IPS-20b (cell line): ENCODE measurements at regions not wholly inside any gene's neighbourhood (a gene's known extent, or its start where the extent isn't known, plus 50 kb on each side); places are given as distances from the start of the nearest gene placed in this dataset.

Experiments
- H3K27ac ChIP-seq: one replicate; pipeline ENCODE4 v1.5.1; 2013; ENCODE audit warnings: low read length
- H3K27me3 ChIP-seq: 2 replicates; pipeline ENCODE4 v1.6.1; 2013; ENCODE audit warnings: mild to moderate bottlenecking, low read length, inconsistent platforms; ENCODE audit not compliant: insufficient read depth
- H3K36me3 ChIP-seq: 2 replicates; pipeline ENCODE4 v1.6.1; 2013; ENCODE audit warnings: low read depth, mild to moderate bottlenecking, inconsistent platforms, low read length, moderate library complexity; ENCODE audit not compliant: insufficient read depth
- H3K4me1 ChIP-seq: 2 replicates; pipeline ENCODE4 v1.6.1; 2013; ENCODE audit warnings: mild to moderate bottlenecking, control low read depth, inconsistent platforms, low read length, moderate library complexity; ENCODE audit not compliant: insufficient read depth
- H3K4me3 ChIP-seq: 2 replicates; pipeline ENCODE4 v1.5.1; 2013; ENCODE audit warnings: mild to moderate bottlenecking, low read length, inconsistent platforms
- H3K9ac ChIP-seq: 2 replicates; pipeline ENCODE4 v1.6.1; 2013; ENCODE audit warnings: low read depth, mild to moderate bottlenecking, inconsistent platforms, low read length, moderate library complexity
- H3K9me3 ChIP-seq: 2 replicates; pipeline ENCODE4 v1.6.1; 2013; ENCODE audit warnings: mild to moderate bottlenecking, low read depth, low read length, inconsistent platforms; ENCODE audit not compliant: insufficient read depth

DNA sequence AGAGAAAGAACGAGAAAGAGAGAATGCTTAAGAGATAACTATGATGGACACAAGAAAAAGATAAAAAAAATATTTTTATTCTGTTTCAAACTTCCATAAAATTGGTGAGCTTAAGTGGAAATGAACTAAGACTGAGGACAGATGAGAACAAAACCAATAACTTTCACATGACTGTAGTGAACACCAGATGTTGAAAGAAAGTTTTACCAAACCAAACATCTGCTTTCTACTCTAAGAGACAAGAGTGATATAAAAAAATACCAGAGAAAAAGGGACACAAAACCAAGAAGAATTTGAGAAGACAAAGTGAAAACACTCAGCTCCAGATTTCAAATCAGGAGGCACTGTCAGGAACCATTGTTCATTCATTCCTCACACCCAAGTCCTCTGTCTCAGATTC, 147.9 kb downstream of the IMPG2 start:
- no peaks in the 10 kb centered on the region for H3K4me1 ChIP-seq
- H3K4me3 ChIP-seq: no peak overlapping the region
- H3K9me3 ChIP-seq: no peaks in the 10 kb centered on the region
- H3K9ac ChIP-seq: no peak overlapping the region
- H3K36me3 ChIP-seq: no peaks in the 10 kb centered on the region
- no peaks in the 10 kb centered on the region for H3K27me3 ChIP-seq
- no peak overlapping the region for H3K27ac ChIP-seq

DNA sequence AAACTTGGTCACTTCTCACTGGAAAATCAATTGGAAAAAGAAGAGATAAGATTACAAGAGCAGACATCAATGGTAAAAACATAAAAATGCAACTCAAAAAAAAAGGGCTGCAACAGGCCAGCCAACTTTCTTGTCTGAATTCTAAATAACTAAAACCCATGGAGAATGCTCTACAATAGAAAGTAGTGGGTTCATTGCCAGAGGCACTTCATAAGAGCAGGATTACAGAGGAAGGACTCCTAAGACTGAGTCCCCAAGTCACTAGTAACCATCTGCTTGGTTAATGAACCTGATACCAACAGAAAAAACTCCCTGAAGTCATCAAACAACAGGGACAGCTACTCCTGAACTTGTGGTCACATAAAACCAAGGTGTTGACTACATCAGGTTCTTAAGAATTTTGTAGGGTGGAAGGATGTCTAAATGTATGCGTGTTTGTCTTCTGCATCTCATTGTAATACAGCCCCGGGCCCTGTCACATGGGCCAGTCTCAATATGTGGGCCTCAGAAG, 148.6 kb downstream of the IMPG2 start:
- no peaks in the 10 kb centered on the region for H3K36me3 ChIP-seq
- no peak overlapping the region for H3K27ac ChIP-seq
- H3K4me3 ChIP-seq: no peak overlapping the region
- no peak overlapping the region for H3K9ac ChIP-seq
- H3K4me1 ChIP-seq: no peaks in the 10 kb centered on the region
- H3K9me3 ChIP-seq: no peaks in the 10 kb centered on the region
- no peaks in the 10 kb centered on the region for H3K27me3 ChIP-seq

GRCh38 chr3:101170806-101171558, 149.4 kb downstream of the IMPG2 start:
- H3K9ac ChIP-seq: no peak overlapping the region
- no peaks in the 10 kb centered on the region for H3K36me3 ChIP-seq
- H3K9me3 ChIP-seq: no peaks in the 10 kb centered on the region
- H3K27me3 ChIP-seq: no peaks in the 10 kb centered on the region
- no peak overlapping the region for H3K27ac ChIP-seq
- no peaks in the 10 kb centered on the region for H3K4me1 ChIP-seq
- H3K4me3 ChIP-seq: no peak overlapping the region

DNA sequence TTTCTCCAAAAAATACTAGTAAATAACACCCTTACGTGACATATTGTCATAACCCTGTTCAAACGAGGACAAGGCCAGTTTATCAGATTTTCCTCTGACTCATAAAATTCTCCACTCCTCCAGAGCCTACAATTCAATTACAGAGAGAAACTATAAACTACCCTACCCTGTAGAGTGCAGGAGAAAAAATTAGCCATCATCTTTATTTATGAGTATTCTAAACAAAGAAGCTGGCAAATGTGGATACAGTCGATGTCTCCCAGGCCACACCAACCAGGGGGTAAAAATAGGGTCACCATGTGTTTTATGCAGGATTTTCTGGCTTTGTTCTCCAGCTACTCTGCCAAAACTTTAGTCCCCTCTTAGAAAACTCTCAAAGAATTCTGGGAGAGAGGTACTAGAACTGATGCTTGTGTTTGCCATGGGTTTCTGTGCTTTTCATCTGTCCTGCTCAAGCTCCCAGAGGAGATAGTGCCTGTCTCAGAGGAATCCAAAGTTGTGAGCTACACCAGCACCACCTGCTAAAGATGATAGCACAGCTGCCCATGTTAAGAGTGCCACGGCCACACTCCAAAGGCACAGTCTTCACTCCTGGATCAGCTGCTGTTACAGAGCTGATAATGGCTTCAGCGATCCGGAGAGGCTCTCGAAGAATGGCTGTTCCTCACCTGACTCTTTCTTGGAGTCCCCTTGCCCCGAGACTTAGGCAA, 150.2 kb downstream of the IMPG2 start:
- H3K36me3 ChIP-seq: no peaks in the 10 kb centered on the region
- H3K9ac ChIP-seq: no peak overlapping the region
- no peaks in the 10 kb centered on the region for H3K9me3 ChIP-seq
- H3K27ac ChIP-seq: no peak overlapping the region
- no peak overlapping the region for H3K4me3 ChIP-seq
- H3K27me3 ChIP-seq: no peaks in the 10 kb centered on the region
- H3K4me1 ChIP-seq: no peaks in the 10 kb centered on the region

GRCh38 chr3:101169516-101169915, 150.9 kb downstream of the IMPG2 start:
- Histone ChIP-seq H3K27me3 (no peaks in the 10 kb centered on the region), H3K27ac (no peak overlapping the region), H3K36me3 (no peaks in the 10 kb centered on the region), H3K4me3 (no peak overlapping the region), H3K9ac (no peak overlapping the region), H3K4me1 (no peaks in the 10 kb centered on the region), H3K9me3 (no peaks in the 10 kb centered on the region)

DNA sequence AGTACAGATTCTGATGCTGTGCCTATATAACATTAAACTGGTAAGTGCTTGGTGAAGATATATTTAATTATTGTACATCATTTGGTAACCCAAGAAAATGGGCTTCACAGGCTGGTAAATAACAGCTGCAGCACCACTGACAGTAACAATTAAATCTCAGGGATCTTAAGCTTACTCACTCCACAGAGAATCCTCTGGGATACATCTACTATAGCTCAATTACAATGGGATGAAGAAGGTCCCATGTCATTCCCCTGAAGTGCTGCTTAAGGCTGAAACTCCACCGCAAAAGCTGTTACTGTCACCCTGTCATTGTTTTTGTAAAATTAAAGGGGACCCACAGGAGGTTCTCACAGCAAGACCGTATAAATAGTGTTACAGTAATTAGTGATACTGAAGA, 153.0 kb downstream of the IMPG2 start:
- no peak overlapping the region for H3K9ac ChIP-seq

DNA sequence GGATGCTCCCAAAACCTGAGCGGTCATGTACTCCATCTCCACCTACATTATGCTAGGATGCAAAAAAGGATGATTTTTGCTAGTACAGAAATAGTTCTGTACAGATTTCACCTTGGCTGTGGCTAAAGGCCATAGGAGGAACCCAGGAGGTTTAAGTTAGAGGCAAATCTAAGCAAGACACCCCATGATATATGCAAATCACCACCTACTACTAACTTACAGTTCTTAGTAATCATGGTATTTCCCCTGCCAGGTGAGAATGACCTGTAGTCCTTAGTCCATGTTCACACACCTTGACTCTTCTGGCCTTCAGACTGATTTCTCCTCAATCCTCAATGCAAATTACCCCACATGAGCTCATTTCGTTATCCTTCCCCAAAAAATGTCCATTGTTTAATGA, 154.2 kb downstream of the IMPG2 start:
- no peak overlapping the region for H3K27ac ChIP-seq
- H3K9ac ChIP-seq: no peak overlapping the region
- no peaks in the 10 kb centered on the region for H3K27me3 ChIP-seq
- H3K4me3 ChIP-seq: no peak overlapping the region
- no peaks in the 10 kb centered on the region for H3K9me3 ChIP-seq
- H3K4me1 ChIP-seq: no peaks in the 10 kb centered on the region
- no peaks in the 10 kb centered on the region for H3K36me3 ChIP-seq

More for the DNA sequence above, 153.0 kb downstream of the IMPG2 start:
- H3K36me3 ChIP-seq: no peaks in the 10 kb centered on the region
- H3K4me3 ChIP-seq: no peak overlapping the region
- H3K9me3 ChIP-seq: no peaks in the 10 kb centered on the region
- no peaks in the 10 kb centered on the region for H3K27me3 ChIP-seq
- no peak overlapping the region for H3K27ac ChIP-seq
- H3K4me1 ChIP-seq: no peaks in the 10 kb centered on the region

- Histone ChIP-seq H3K27ac (no peak overlapping the region), H3K9ac (no peak overlapping the region), H3K9me3 (no peaks in the 10 kb centered on the region), H3K36me3 (no peaks in the 10 kb centered on the region), H3K4me3 (no peak overlapping the region), H3K4me1 (no peaks in the 10 kb centered on the region), H3K27me3 (no peaks in the 10 kb centered on the region)
Measured at GRCh38 chr3:101163554-101163953, 156.8 kb downstream of the IMPG2 start.

- Histone ChIP-seq H3K27me3 (no peaks in the 10 kb centered on the region), H3K27ac (no peak overlapping the region), H3K9me3 (no peaks in the 10 kb centered on the region), H3K4me3 (no peak overlapping the region), H3K9ac (no peak overlapping the region), H3K4me1 (no peaks in the 10 kb centered on the region), H3K36me3 (no peaks in the 10 kb centered on the region)
Measured at GRCh38 chr3:101159478-101159877, 160.9 kb downstream of the IMPG2 start.

- H3K4me1 ChIP-seq: no peaks in the 10 kb centered on the region
- H3K9ac ChIP-seq: no peak overlapping the region
- H3K9me3 ChIP-seq: no peaks in the 10 kb centered on the region
- H3K4me3 ChIP-seq: no peak overlapping the region
- H3K27ac ChIP-seq: no peak overlapping the region
- H3K27me3 ChIP-seq: no peaks in the 10 kb centered on the region
- H3K36me3 ChIP-seq: no peaks in the 10 kb centered on the region
Measured at GRCh38 chr3:101158374-101158773, 162.0 kb downstream of the IMPG2 start.

DNA sequence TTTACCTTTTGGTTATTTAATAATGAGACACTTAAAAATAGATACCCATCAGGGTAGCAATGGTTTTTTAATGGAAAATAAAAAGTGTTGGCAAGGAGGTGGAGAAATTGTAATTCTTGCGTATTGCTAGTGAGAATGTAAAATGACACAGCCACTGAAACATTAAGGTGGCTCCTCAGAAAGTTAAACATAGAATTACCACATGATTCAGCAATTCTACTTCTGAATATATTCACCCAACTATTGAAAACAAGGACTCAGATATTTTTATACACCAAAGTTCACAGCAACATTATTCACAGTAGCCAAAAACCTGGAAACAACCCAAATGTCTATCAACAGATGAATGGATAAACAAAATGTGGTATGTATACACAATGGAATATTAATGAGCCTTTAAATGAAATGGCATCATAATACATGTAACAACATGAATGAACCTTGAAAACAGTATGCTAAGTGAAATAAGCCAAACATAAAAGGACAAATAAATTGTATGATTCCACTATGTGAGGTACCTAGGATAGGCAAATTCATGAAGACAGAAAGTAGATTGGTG, 163.5 kb downstream of the IMPG2 start:
- no peaks in the 10 kb centered on the region for H3K4me1 ChIP-seq
- no peaks in the 10 kb centered on the region for H3K9me3 ChIP-seq
- H3K27me3 ChIP-seq: no peaks in the 10 kb centered on the region
- H3K9ac ChIP-seq: no peak overlapping the region
- H3K4me3 ChIP-seq: no peak overlapping the region
- no peaks in the 10 kb centered on the region for H3K36me3 ChIP-seq
- no peak overlapping the region for H3K27ac ChIP-seq

GRCh38 chr3:101155825-101156224, 162.6 kb upstream of the ABI3BP start:
- H3K36me3 ChIP-seq: no peaks in the 10 kb centered on the region
- H3K9ac ChIP-seq: no peak overlapping the region
- no peaks in the 10 kb centered on the region for H3K27me3 ChIP-seq
- no peaks in the 10 kb centered on the region for H3K9me3 ChIP-seq
- no peak overlapping the region for H3K4me3 ChIP-seq
- H3K27ac ChIP-seq: no peak overlapping the region
- H3K4me1 ChIP-seq: no peaks in the 10 kb centered on the region
